Fibroblast of pulmonary artery (primary cell): ENCODE measurements at regions not wholly inside any gene's neighbourhood (a gene's known extent, or its start where the extent isn't known, plus 50 kb on each side); places are given as distances from the start of the nearest gene placed in this dataset.
A peak's percentile ranks its signal among the peaks of the same experiment; 100 is the strongest.

Experiments
- DNase-seq: peaks from one replicate; pipeline ENCODE4 v3.0.0-alpha.2; 2010; ENCODE audit warnings: low read depth
- H3K4me3 ChIP-seq: replicated peaks from 2 replicates; pipeline ENCODE4 v1.5.1; 2011; ENCODE audit warnings: low read depth, mild to moderate bottlenecking, control low read depth, low read length, moderate library complexity
- CTCF ChIP-seq: IDR thresholded peaks from 2 replicates; pipeline ENCODE4 v1.5.1; 2011; ENCODE audit warnings: mild to moderate bottlenecking, control low read depth, low read length, inconsistent platforms; ENCODE audit errors: missing control alignments

- DNase-seq = no peak
- no peak overlapping the region for H3K4me3 ChIP-seq
- TF ChIP-seq CTCF = no peak
Observed at GRCh38 chr3:40621252-40621651, 96.5 kb downstream of the ZNF621 start.

GRCh38 chr3:40623567-40623966 is 98.8 kb downstream of the ZNF621 start:
- no peak overlapping the region for H3K4me3 ChIP-seq
- peak; percentile 2 for DNase-seq
- TF ChIP-seq CTCF = no peak

- no peak overlapping the region for H3K4me3 ChIP-seq
- TF ChIP-seq CTCF = no peak
- DNase-seq = no peak
Observed at GRCh38 chr3:40624189-40624769, 99.5 kb downstream of the ZNF621 start.

- no peak for DNase-seq
- no peak for TF ChIP-seq CTCF
- no peak overlapping the region for H3K4me3 ChIP-seq
Observed at GRCh38 chr3:40627095-40627494, 102.3 kb downstream of the ZNF621 start.

- DNase-seq = no peak
- H3K4me3 ChIP-seq = no peak overlapping the region
- no peak for TF ChIP-seq CTCF
Observed at GRCh38 chr3:40628984-40629383, 104.2 kb downstream of the ZNF621 start.

- no peak for TF ChIP-seq CTCF
- H3K4me3 ChIP-seq = no peak overlapping the region
- no peak for DNase-seq
Observed at GRCh38 chr3:40631341-40631995, 106.7 kb downstream of the ZNF621 start.

- no peak for DNase-seq
- H3K4me3 ChIP-seq = no peak overlapping the region
- no peak for TF ChIP-seq CTCF
Observed at GRCh38 chr3:40637906-40638305, 113.1 kb downstream of the ZNF621 start.
